Gastrocnemius medialis (tissue), 4 donors: ENCODE measurements at regions not wholly inside any gene's neighbourhood (a gene's known extent, or its start where the extent isn't known, plus 50 kb on each side); places are given as distances from the start of the nearest gene placed in this dataset.
"Not testable (repeated sequence)": the region's sequence is repeated elsewhere in the genome, so short reads cannot be mapped to it uniquely, and the experiment has no call there.

ENCODE experiments used
- ATAC-seq, 2 donors: fragments of 150-250 bp; one replicate each; pipeline ENCODE4 v1.9.1; 2016
- DNase-seq, 2 donors: peaks; one replicate each; pipeline ENCODE4 v3.0.0-alpha.2; 2019
- H3K27ac ChIP-seq, 4 donors: fragments of 200-600 bp; sonication (generic); 1 replicate in 1 of 4; 2 replicates in 3 of 4; pipeline ENCODE4 v1.5.1; 2016 to 2018; ENCODE audit warnings: mild to moderate bottlenecking in 2 of 4, moderate library complexity in 1 of 4
- H3K27me3 ChIP-seq, 3 donors: fragments of 200-600 bp; sonication (generic) in 2 of 3; 1 replicate in 1 of 3; 2 replicates in 2 of 3; pipeline versions ENCODE4 v1.5.1 to v1.6.0; 2016 to 2019; ENCODE audit warnings: mild to moderate bottlenecking in 1 of 3, moderate library complexity in 1 of 3
- H3K36me3 ChIP-seq, 2 donors: fragments of 200-600 bp; sonication (generic) in 1 of 2; one replicate each; pipeline ENCODE4 v1.5.1; 2017 to 2018
- H3K4me1 ChIP-seq, 2 donors: fragments of 200-600 bp; sonication (generic) in 1 of 2; one replicate each; pipeline ENCODE4 v1.5.1; 2016 to 2017; ENCODE audit warnings: mild to moderate bottlenecking in 2 of 2
- H3K4me3 ChIP-seq, 4 donors: fragments of 200-600 bp; sonication (generic) in 3 of 4; 1 replicate in 1 of 4; 2 replicates in 3 of 4; pipeline ENCODE4 v1.5.1; 2016 to 2019; ENCODE audit warnings: mild to moderate bottlenecking in 2 of 4
- H3K9me3 ChIP-seq, 3 donors: fragments of 200-600 bp; sonication (generic) in 2 of 3; 1 replicate in 1 of 3; 2 replicates in 2 of 3; pipeline ENCODE4 v1.5.1; 2016 to 2019
- POLR2A ChIP-seq, 2 donors: fragments of 450-650 bp; IDR thresholded peaks; one replicate each; pipeline ENCODE4 v1.6.1; 2017; ENCODE audit warnings: antibody characterized with exemption in 2 of 2, mild to moderate bottlenecking in 2 of 2, moderate library complexity in 2 of 2
- in situ Hi-C, 4 donors: fragments of 200-750 bp; cut with MboI; loops; one replicate each; pipeline versions ENCODE4 v1.15.0 to v1.8.0; 2017; ENCODE audit warnings: low sequenced_read_pairs in 4 of 4
- intact Hi-C: fragments of 100-400 bp; cut with DNase I; formaldehyde crosslinking; loops from one replicate; pipeline ENCODE4 v1.15.1; 2023; ENCODE audit warnings: low total_unique reads
- TF ChIP-seq, protein P1 (sequence below), 5 experiments: fragments of 450-650 bp in 3 of 5; fragments of 200-600 bp in 2 of 5; sonication (generic) in 2 of 5; IDR thresholded peaks in 4 of 5; conservative IDR thresholded peaks in 1 of 5; 1 replicate in 4 of 5; 2 replicates in 1 of 5; pipeline ENCODE4 v1.5.1; 2016 to 2019; ENCODE audit warnings: antibody characterized with exemption in 5 of 5, mild to moderate bottlenecking in 3 of 5, moderate library complexity in 3 of 5

DNA sequence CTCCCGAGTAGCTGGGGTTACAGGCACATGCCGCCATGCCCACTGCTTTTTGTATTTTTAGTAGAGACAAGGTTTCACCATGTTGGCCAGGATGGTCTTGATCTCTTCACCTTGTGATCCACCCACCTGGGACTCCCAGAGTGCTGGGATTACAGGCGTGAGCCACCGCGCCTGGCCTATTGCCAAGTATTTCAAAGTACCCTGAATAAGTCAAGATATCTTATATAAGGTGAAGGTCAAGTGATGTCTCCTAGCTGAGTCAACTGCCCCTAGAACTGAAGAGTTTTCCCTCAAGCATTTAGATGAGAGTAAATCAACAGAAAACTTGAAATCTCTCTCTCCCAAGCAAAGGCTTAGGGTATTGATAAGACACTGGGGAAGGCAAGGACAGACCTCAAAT lies 63.9 kb downstream of the RPL22L1 start:
- no peak for DNase-seq
- in situ Hi-C loops (loop anchor here in 3 of 4 donors (25.0 kb wide), 2 partner anchors 394 to 494 kb away; partner anchors contain the start of gene CLDN11 (in 3 of the 3)), intact Hi-C loops (no loop called here)
- H3K27me3 ChIP-seq, result no peaks in the 10 kb centered on the region
- H3K36me3 ChIP-seq, result no peaks in the 10 kb centered on the region
- no peaks in the 10 kb centered on the region for H3K4me1 ChIP-seq
- H3K4me3 ChIP-seq, result no peak overlapping the region
- H3K27ac ChIP-seq, result no peak overlapping the region
- no peak for ATAC-seq
- H3K9me3 ChIP-seq, result no peaks in the 10 kb centered on the region
- no peak for TF ChIP-seq POLR2A (IDR thresholded peaks at IDR 0.05)
- TF ChIP-seq, protein P1, sequence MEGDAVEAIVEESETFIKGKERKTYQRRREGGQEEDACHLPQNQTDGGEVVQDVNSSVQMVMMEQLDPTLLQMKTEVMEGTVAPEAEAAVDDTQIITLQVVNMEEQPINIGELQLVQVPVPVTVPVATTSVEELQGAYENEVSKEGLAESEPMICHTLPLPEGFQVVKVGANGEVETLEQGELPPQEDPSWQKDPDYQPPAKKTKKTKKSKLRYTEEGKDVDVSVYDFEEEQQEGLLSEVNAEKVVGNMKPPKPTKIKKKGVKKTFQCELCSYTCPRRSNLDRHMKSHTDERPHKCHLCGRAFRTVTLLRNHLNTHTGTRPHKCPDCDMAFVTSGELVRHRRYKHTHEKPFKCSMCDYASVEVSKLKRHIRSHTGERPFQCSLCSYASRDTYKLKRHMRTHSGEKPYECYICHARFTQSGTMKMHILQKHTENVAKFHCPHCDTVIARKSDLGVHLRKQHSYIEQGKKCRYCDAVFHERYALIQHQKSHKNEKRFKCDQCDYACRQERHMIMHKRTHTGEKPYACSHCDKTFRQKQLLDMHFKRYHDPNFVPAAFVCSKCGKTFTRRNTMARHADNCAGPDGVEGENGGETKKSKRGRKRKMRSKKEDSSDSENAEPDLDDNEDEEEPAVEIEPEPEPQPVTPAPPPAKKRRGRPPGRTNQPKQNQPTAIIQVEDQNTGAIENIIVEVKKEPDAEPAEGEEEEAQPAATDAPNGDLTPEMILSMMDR (IDR thresholded peaks at IDR 0.05 in 4 of 5, conservative IDR thresholded peaks at IDR 0.05 in 1 of 5), result no peak

DNA sequence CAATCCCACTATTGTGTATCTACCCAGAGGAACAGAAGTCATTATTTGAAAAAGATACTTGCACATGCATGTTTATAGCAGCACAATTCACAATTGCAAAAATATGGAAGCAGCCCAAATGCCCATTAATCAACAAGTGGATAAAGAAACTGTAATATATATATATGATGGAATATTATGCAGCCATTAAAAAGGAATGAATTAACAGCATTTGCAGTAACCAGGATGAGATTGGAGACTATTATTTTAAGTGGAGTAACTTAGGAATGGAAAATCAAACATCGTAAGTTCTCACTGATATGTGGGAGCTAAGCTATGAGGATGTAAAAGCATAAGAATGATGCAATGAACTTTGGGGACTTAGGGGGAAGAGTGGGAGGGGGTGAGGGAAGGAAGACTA lies 64.7 kb downstream of the RPL22L1 start:
- H3K4me3 ChIP-seq, H3K36me3 ChIP-seq, ATAC-seq, H3K9me3 ChIP-seq, DNase-seq, H3K27me3 ChIP-seq, H3K4me1 ChIP-seq, H3K27ac ChIP-seq, intact Hi-C loops: not testable (repeated sequence)
- in situ Hi-C loops, result loop anchor here in 3 of 4 donors (25.0 kb wide), 2 partner anchors 393 to 493 kb away; partner anchors contain the start of gene CLDN11 (in 3 of the 3)

DNA sequence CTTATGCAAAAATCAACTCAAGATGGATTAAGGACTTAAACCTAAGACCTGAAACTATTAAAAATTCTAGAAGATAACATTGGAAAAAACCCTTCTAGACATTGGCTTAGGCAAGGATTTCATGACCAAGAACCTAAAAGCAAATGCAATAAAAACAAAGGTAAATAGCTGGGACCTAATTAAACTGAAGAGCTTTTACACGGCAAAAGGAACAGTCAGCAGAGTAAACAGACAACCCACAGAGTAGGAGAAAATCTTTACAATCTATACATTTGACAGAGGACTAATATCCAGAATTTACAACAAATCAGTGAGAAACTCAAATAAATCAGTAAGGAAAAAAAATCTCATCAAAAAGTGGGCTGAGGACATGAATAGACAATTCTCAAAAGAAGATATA lies 65.4 kb downstream of the RPL22L1 start:
- in situ Hi-C loops, result loop anchor here in 3 of 4 donors (25.0 kb wide), 2 partner anchors 392 to 492 kb away; partner anchors contain the start of gene CLDN11 (in 3 of the 3)
- DNase-seq, ATAC-seq, H3K27ac ChIP-seq, H3K36me3 ChIP-seq, H3K27me3 ChIP-seq, intact Hi-C loops, H3K4me3 ChIP-seq, H3K4me1 ChIP-seq, H3K9me3 ChIP-seq: not testable (repeated sequence)

- Histone ChIP-seq H3K4me1 (no peaks in the 10 kb centered on the region), H3K27ac (no peak overlapping the region), H3K9me3 (no peaks in the 10 kb centered on the region), H3K4me3 (no peak overlapping the region), H3K27me3 (no peaks in the 10 kb centered on the region), H3K36me3 (no peaks in the 10 kb centered on the region)
- DNase-seq, result no peak
- TF ChIP-seq POLR2A (IDR thresholded peaks at IDR 0.05), result no peak
- TF ChIP-seq, protein P1 (IDR thresholded peaks at IDR 0.05 in 4 of 5, conservative IDR thresholded peaks at IDR 0.05 in 1 of 5), result no peak
- in situ Hi-C loops, result loop anchor here in 3 of 4 donors (25.0 kb wide), 2 partner anchors 392 to 492 kb away; partner anchors contain the start of gene CLDN11 (in 3 of the 3)
- intact Hi-C loops, result no loop called here
- ATAC-seq, result no peak
Measured at GRCh38 chr3:170804078-170804477, 65.9 kb downstream of the RPL22L1 start.

DNA sequence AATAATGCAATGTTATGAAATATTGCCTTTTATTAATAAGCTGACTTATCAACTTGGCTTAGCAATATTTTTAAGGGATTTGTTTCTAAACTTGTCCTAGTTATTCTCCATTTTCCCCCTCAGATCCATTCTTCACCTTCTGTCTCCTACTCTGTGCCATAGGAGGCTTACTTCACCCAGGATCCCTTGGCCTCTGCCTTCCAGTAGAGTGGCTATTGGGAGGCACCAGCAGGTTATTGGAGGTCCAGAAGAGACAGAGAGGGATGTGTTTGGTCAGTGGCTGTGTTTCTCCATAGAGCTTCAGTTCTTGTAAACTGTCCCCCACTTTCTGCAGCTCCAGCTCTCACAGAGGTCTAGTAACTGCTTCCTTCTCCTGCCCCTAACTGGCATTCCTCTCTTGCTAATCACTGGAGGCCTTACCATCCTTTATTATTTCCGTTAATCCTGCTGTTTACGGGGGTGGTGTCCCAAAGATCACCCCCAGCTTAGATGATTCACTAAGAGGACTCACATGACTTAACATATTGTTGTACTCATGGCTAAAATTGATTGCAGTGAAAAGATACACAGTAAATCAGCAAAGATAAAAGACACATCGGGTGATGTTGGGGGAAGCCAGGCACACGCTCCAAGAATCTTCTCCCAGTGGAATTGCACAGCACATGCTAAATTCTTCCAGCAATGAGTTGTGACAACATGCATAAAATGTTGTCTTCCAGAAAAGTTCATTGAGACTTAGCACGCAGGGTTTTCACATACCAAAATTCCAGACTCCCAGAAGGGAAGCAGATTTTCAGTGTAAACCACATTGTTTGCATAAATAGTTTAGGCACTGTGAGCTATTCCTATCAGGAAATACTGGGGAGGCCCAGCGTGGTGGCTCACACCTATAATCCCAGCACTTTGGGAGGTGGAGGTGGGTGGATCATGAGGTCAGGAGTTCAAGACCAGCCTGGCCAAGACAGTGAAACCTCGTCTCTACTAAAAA lies 67.5 kb downstream of the RPL22L1 start:
- TF ChIP-seq, protein P1 (IDR thresholded peaks at IDR 0.05 in 4 of 5, conservative IDR thresholded peaks at IDR 0.05 in 1 of 5), result no peak
- no peak for TF ChIP-seq POLR2A (IDR thresholded peaks at IDR 0.05)
- Histone ChIP-seq H3K4me3 (no peak overlapping the region), H3K4me1 (no peaks in the 10 kb centered on the region), H3K27ac (no peak overlapping the region), H3K9me3 (no peaks in the 10 kb centered on the region), H3K36me3 (no peaks in the 10 kb centered on the region), H3K27me3 (no peaks in the 10 kb centered on the region)
- in situ Hi-C loops (loop anchor here in 3 of 4 donors (25.0 kb wide), 2 partner anchors 390 to 490 kb away; partner anchors contain the start of gene CLDN11 (in 3 of the 3)), intact Hi-C loops (no loop called here)
- DNase-seq (no peak), ATAC-seq (peak in 1 of 2 donors; percentile 55)
